ENCODE measurements at regions not wholly inside any gene's neighbourhood (a gene's known extent, or its start where the extent isn't known, plus 50 kb on each side); places are given as distances from the start of the nearest gene placed in this dataset.

GRCh38 chr6:66897576-66897975 is 1190.5 kb upstream of the EYS start:
- no peaks in the 10 kb centered on the region for H3K27me3 ChIP-seq (replicated peaks; ENCODE audit: insufficient read depth, low read length)
- no peaks in the 10 kb centered on the region for H3K9me3 ChIP-seq (replicated peaks; ENCODE audit: insufficient read depth, low read length)
- no peaks in the 10 kb centered on the region for H3K9me2 ChIP-seq (replicated peaks; ENCODE audit: insufficient read depth, low read length)
- no peak overlapping the region for H2AFZ ChIP-seq (ENCODE audit: low read length)
- no peak overlapping the region for H3K27ac ChIP-seq (ENCODE audit: low read length)
- H4K20me1 ChIP-seq (ENCODE audit: insufficient read depth, low read length), result no peaks in the 10 kb centered on the region
- H3K4me3 ChIP-seq (ENCODE audit: low read length), result no peak overlapping the region
- no peaks in the 10 kb centered on the region for H3K4me1 ChIP-seq (ENCODE audit: low read length)
- no peak overlapping the region for H3K9ac ChIP-seq (ENCODE audit: low read length)
- no peak for DNase-seq
- TF ChIP-seq EZH2 (optimal IDR thresholded peaks at IDR 0.05; ENCODE audit: low read depth, low read length) (no peak), EZH2phosphoT487 (IDR thresholded peaks at IDR 0.05; ENCODE audit: low read length) (no peak), CTCF (IDR thresholded peaks at IDR 0.05; ENCODE audit: low read length) (no peak)
- no peaks in the 10 kb centered on the region for H3K36me3 ChIP-seq (replicated peaks; ENCODE audit: insufficient read depth, low read length)
- no peak overlapping the region for H3K4me2 ChIP-seq (ENCODE audit: low read depth, low read length)
- H3K79me2 ChIP-seq (ENCODE audit: low read length), result no peaks in the 10 kb centered on the region
- H3F3A ChIP-seq (ENCODE audit: insufficient read depth, low read length), result no peaks in the 10 kb centered on the region

GRCh38 chr6:66896415-66896814 is 1189.4 kb upstream of the EYS start:
- no peaks in the 10 kb centered on the region for H3K36me3 ChIP-seq (replicated peaks; ENCODE audit: insufficient read depth, low read length)
- H3K4me2 ChIP-seq (ENCODE audit: low read depth, low read length), result no peak overlapping the region
- H3K9ac ChIP-seq (ENCODE audit: low read length), result no peak overlapping the region
- H3K79me2 ChIP-seq (ENCODE audit: low read length), result no peaks in the 10 kb centered on the region
- H3K9me3 ChIP-seq (replicated peaks; ENCODE audit: insufficient read depth, low read length), result no peaks in the 10 kb centered on the region
- no peak overlapping the region for H3K27ac ChIP-seq (ENCODE audit: low read length)
- no peak for DNase-seq
- no peaks in the 10 kb centered on the region for H3K9me2 ChIP-seq (replicated peaks; ENCODE audit: insufficient read depth, low read length)
- TF ChIP-seq EZH2 (optimal IDR thresholded peaks at IDR 0.05; ENCODE audit: low read depth, low read length) (no peak), CTCF (IDR thresholded peaks at IDR 0.05; ENCODE audit: low read length) (no peak), EZH2phosphoT487 (IDR thresholded peaks at IDR 0.05; ENCODE audit: low read length) (no peak)
- no peaks in the 10 kb centered on the region for H3K4me1 ChIP-seq (ENCODE audit: low read length)
- H2AFZ ChIP-seq (ENCODE audit: low read length), result no peak overlapping the region
- no peaks in the 10 kb centered on the region for H3K27me3 ChIP-seq (replicated peaks; ENCODE audit: insufficient read depth, low read length)
- no peak overlapping the region for H3K4me3 ChIP-seq (ENCODE audit: low read length)
- no peaks in the 10 kb centered on the region for H3F3A ChIP-seq (ENCODE audit: insufficient read depth, low read length)
- no peaks in the 10 kb centered on the region for H4K20me1 ChIP-seq (ENCODE audit: insufficient read depth, low read length)

GRCh38 chr6:66883453-66883852 is 1176.4 kb upstream of the EYS start:
- Histone ChIP-seq H3K27ac (ENCODE audit: low read length) (no peak overlapping the region), H3K9me2 (replicated peaks; ENCODE audit: insufficient read depth, low read length) (no peaks in the 10 kb centered on the region), H2AFZ (ENCODE audit: low read length) (no peak overlapping the region), H3K4me1 (ENCODE audit: low read length) (no peaks in the 10 kb centered on the region), H3K9me3 (replicated peaks; ENCODE audit: insufficient read depth, low read length) (no peaks in the 10 kb centered on the region), H3K4me3 (ENCODE audit: low read length) (no peak overlapping the region), H3K36me3 (replicated peaks; ENCODE audit: insufficient read depth, low read length) (no peaks in the 10 kb centered on the region), H4K20me1 (ENCODE audit: insufficient read depth, low read length) (no peaks in the 10 kb centered on the region), H3K79me2 (ENCODE audit: low read length) (no peaks in the 10 kb centered on the region), H3K9ac (ENCODE audit: low read length) (no peak overlapping the region), H3K27me3 (replicated peaks; ENCODE audit: insufficient read depth, low read length) (no peaks in the 10 kb centered on the region), H3F3A (ENCODE audit: insufficient read depth, low read length) (no peaks in the 10 kb centered on the region), H3K4me2 (ENCODE audit: low read depth, low read length) (no peak overlapping the region)
- TF ChIP-seq CTCF (IDR thresholded peaks at IDR 0.05; ENCODE audit: low read length) (no peak), EZH2 (optimal IDR thresholded peaks at IDR 0.05; ENCODE audit: low read depth, low read length) (no peak), EZH2phosphoT487 (IDR thresholded peaks at IDR 0.05; ENCODE audit: low read length) (no peak)
- DNase-seq, result no peak
